CD4-positive, alpha-beta T cell treated with Interleukin-21 for 1 hour (primary cell): ENCODE measurements at regions not wholly inside any gene's neighbourhood (a gene's known extent, or its start where the extent isn't known, plus 50 kb on each side); places are given as distances from the start of the nearest gene placed in this dataset.
"Not testable (repeated sequence)": the region's sequence is repeated elsewhere in the genome, so short reads cannot be mapped to it uniquely, and the experiment has no call there.

Experiments
- DNase-seq: peaks from one replicate; pipeline ENCODE4 v3.0.0-alpha.2; 2020

GRCh38 chr18:62442391-62442790, 80.4 kb upstream of the ZCCHC2 start:
- DNase-seq: no peak

DNA sequence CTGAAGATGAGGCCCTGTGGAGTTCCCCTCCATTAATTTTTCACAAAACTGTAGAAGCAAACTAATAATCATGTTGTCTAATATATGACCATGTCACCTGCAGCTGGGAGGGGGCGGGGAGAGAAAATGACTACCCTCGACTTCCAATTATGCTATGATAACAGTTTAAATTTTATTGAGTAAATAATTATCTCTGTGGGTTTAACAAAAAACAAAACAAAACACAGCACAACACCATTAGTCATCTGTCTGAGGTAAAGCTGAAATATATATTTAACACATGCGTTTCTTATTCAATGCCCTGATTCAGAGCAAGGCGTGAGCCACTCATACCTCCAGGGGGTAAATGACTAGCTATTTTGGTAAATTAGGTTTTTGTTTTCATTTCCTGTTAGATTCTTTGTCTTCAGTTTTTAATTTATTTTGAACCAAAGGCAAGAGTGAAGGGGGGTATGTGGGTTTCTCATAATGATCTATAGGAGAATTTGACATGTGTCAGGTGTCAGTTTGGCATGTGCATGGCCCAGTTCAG, 77.4 kb upstream of the ZCCHC2 start:
- DNase-seq: no peak

- no peak for DNase-seq
These were observed 76.3 kb upstream of the ZCCHC2 start for GRCh38 chr18:62446511-62446910.

DNA sequence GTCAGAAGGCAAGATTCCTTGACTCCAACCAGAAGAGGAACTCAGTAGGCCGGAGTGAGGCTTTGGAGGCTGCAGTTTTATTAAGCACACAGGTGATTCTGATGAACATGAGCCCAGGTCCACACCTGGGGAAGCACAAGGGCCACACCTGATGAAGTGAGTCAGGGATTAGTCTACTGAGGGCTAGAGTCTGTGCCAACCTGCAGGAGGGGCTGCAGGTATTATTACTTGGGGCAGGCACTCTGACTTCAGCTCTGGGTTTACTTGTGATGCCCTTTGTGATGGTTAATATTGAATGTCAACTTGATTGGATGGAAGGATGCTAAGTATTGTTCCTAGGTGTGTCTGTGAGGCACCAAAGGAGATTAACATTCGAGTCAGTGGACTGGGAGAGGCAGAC, 75.2 kb upstream of the ZCCHC2 start:
- DNase-seq: no peak

DNA sequence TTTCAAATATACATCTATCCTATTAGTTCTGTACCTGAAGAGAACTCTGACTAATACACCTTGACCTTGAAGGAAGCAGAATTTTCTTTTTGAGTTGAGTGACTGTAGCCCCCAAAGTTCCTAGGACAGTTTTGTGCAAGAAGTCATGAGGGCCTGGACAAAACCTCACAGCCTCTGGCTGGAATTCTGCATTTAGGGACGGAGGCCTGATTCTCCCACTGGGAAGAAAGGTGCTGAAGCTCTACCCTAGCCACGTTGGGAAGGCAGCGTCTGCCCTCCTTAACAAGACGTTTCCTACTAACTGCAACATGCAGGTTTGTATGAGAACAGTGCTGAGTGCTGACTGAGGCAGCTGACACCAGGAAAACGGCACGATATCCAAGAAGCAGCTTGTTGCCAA, 74.4 kb upstream of the ZCCHC2 start:
- no peak for DNase-seq

GRCh38 chr18:62449490-62450104, 73.2 kb upstream of the ZCCHC2 start:
- no peak for DNase-seq

- no peak for DNase-seq
These were observed 72.7 kb upstream of the ZCCHC2 start for GRCh38 chr18:62450175-62450545.

GRCh38 chr18:62450546-62451410, 72.0 kb upstream of the ZCCHC2 start:
- no peak for DNase-seq

DNA sequence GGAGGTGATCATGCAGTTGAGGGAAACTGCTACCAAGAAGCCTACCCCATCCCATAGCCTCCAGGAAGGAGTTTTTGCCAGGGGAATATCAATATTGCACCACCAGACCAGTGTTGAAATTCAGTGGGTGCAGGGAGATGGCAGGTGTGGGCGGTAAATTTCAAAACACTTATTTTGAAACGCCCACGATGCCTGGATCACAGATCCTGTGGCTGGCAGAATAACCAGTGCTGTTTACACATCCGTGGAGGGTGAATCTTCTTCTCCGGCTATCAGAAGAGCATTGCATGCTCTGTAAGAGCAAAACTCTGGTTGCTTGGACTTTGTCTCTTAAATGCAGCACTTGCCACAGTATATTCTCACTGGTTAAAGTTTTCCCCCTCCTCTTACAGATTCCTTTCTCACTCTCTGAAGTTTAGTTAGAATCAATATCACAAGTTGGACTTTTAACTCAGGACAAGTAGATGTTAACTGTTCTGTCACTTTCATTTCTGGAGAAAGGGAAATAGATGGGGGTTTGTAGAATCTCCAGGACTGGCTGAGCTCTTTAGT, 70.5 kb upstream of the ZCCHC2 start:
- DNase-seq: peak; percentile 2

GRCh38 chr18:62453864-62454263, 69.0 kb upstream of the ZCCHC2 start:
- DNase-seq: no peak

DNA sequence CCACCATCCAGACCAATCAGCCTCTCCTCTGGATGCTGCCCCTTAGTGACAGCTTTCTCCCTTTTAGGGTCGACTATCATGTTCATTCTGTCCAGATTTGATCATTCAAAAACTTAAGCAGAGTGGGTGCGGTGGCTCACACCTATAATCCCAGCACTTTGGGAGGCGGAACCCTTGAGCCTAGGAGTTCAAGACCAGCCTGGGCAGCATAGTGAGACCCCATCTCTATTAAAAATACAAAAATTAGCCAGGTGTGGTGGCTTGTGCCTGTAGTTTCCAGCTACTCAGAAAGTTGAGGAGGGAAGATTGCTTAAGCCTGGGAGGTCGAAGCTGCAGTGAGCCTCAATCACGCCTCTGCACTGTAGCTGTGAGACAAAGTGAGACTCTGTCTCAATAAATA, 68.3 kb upstream of the ZCCHC2 start:
- no peak for DNase-seq

DNA sequence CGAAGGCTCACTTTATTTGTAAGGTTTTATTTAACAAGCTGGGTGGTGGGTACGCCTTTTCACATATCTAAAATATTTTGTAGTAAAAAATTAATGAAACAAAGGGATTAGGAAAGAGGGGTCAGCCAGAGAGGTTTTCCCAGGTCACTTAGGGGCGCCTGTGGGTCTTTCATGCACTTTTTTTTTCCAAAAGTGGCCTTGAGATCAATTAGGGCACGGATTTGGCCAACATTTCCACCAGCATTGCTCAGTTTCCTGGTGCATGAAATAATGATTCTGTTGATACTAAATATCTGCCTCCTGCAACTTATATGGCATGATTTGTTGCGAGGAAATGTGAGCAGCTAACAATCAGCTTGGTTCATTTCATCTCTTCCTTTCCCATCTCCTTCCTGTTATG, 67.6 kb upstream of the ZCCHC2 start:
- no peak for DNase-seq

- DNase-seq: no peak
These were observed 64.9 kb upstream of the ZCCHC2 start for GRCh38 chr18:62457877-62458276.

DNA sequence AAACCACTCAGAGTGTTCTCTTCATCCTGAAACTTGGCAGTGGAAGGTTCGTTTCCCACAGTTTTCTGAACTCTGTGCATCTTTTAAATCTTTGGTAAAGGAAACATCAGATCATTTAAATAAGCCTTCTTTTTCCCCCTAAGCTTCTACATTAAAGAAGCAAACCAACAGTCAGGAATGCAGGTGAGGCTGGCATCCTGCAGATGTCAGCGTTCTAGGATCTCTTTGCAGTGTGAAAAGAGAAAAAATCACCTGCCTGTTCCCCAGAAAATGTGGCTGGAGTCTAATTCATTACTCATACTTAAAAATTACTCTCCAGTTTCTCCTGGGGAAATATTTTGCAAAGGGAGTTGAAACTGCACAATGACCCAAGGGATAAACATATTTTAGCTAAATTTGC, 64.5 kb upstream of the ZCCHC2 start:
- no peak for DNase-seq

DNA sequence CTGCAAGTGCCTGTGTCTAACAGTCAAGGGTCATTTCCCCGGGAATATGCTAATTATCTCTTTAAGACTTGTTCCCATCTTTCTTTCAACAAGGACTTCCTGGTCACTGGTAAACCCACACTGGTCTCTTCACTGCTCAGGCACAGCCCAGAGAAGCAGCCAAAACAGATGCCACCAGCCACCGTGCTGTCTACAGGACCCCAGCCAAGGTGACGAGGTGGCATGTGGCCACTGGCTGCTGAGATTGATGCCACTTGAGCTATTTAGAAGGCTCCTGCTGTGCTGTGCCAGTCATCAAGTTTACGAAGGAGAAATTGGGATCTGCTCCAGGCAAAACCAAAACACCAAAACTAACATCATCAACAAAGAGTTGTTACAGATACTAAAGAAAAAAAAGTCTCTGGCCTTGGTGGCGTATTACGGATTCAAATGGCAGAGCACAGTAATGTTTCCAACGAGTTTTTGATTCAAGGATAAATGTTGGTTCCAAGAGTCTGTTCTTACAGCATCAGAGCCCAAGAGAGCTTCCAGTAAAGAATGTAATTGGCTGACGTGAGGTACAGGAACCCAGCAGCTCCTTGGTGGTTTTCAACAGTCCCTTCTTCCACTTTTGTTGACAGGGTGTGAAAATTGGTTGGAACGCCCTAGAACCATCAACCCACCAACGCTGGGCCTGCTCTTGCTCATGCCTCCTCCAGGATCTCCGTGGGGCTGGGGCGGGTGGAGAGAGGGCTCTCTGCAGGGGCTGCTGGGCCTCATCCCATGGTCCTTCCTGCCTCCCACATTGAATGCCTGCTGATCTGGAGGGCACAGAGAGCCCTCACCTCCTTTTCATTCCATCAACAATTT, 63.7 kb upstream of the ZCCHC2 start:
- no peak for DNase-seq

GRCh38 chr18:62460851-62461300, 61.9 kb upstream of the ZCCHC2 start:
- DNase-seq: no peak

DNA sequence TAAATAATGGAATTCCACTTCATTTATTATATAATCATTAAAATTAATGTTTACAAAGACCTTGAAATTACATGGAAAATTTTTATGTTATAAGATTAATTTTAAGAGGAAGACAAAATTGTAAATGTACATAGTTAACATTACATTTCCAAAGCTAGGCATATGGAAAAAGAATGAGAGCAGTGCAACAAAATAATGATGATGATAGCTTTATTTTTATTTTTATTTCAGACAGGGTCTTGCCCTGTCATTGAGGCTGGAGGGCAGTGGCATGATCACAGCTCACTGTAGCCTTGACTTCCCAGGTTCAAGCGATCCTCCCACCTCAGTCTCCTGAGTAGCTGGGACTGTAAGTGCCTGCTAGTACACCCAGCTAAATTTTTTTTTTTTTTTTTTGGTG, 61.2 kb upstream of the ZCCHC2 start:
- no peak for DNase-seq

GRCh38 chr18:62464266-62464665, 58.6 kb upstream of the ZCCHC2 start:
- DNase-seq: no peak

DNA sequence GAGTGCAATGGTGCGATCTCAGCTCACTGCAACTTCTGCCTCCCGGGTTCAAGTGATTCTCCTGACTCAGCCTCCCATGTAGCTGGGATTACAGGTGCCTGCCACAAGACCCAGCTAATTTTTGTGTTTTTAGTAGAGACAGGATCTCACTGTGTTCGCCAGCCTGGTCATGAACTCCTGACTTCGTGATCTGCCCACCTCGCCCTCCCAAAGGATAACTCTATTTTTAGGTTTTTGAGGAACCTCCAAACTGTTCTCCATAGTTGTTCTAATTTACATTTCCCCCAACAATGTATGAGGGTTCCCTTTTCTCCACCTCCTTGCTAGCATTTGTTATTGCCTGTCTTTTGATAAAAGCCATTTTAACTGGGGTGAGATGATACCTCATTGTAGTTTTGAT, 53.7 kb upstream of the ZCCHC2 start:
- not testable (repeated sequence) for DNase-seq
